Endothelial cell of umbilical vein (primary cell): ENCODE measurements at regions not wholly inside any gene's neighbourhood (a gene's known extent, or its start where the extent isn't known, plus 50 kb on each side); places are given as distances from the start of the nearest gene placed in this dataset.

ENCODE experiments used
- EZH2 ChIP-seq: IDR thresholded peaks from 2 replicates; pipeline ENCODE4 v1.6.1; 2012; ENCODE audit warnings: borderline replicate concordance, low read depth, mild to moderate bottlenecking, moderate library complexity, low read length, inconsistent platforms; ENCODE audit not compliant: severe bottlenecking
- GATA2 ChIP-seq: IDR thresholded peaks from 2 replicates; pipeline ENCODE4 v1.7.0; 2011; ENCODE audit warnings: low read depth, mild to moderate bottlenecking, moderate library complexity, mixed read lengths, low read length; ENCODE audit not compliant: insufficient read length, insufficient read depth
- JUN ChIP-seq: IDR thresholded peaks from 2 replicates; pipeline ENCODE4 v1.6.1; 2011; ENCODE audit warnings: borderline replicate concordance, low read depth; ENCODE audit not compliant: insufficient read length, insufficient read depth
- POLR2A ChIP-seq: IDR thresholded peaks from 2 replicates; pipeline ENCODE4 v1.6.1; 2012; ENCODE audit warnings: low read depth, mild to moderate bottlenecking, control low read depth, low read length
- POLR2AphosphoS5 ChIP-seq: IDR thresholded peaks from 2 replicates; pipeline ENCODE4 v1.6.1; 2012; ENCODE audit warnings: low read depth, mild to moderate bottlenecking, control low read depth, low read length, moderate library complexity; ENCODE audit not compliant: insufficient read depth
- TF ChIP-seq, protein P1 (sequence below): IDR thresholded peaks from 2 replicates; pipeline ENCODE4 v1.6.1; 2011; ENCODE audit not compliant: insufficient read depth, insufficient read length
- TF ChIP-seq, protein P2 (sequence below), 2 donors: IDR thresholded peaks; 1 replicate in 1 of 2; 2 replicates in 1 of 2; pipeline ENCODE4 v1.5.1; 2011; ENCODE audit warnings: low read length in 2 of 2, mild to moderate bottlenecking in 2 of 2, moderate library complexity in 2 of 2, control low read depth in 1 of 2, inconsistent platforms in 1 of 2, low read depth in 1 of 2; ENCODE audit not compliant: insufficient read depth in 1 of 2; ENCODE audit errors: extremely low read depth in 1 of 2

DNA sequence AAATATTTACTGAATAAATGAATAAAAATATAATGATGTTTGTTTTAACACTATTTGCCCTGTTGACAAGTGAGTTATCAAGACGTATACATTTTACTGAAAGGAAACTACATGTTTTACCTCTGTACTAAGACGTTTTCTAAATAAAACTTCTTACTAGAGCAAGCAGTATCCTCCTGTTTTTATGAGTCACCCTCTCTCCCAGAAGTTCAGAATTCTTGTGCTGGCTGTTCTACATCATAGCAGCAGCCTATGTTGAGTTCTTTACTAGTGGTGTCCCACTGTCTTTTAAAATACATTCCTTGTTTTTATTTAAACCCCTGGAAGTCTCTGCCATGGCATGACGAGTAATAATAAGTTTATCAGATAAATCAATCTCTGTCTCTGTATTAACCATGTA lies 297.4 kb downstream of the CALCRL start:
- TF ChIP-seq, protein P1, sequence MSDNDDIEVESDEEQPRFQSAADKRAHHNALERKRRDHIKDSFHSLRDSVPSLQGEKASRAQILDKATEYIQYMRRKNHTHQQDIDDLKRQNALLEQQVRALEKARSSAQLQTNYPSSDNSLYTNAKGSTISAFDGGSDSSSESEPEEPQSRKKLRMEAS, result no peak
- no peak for TF ChIP-seq POLR2A
- no peak for TF ChIP-seq JUN
- no peak for TF ChIP-seq POLR2AphosphoS5
- TF ChIP-seq, protein P2, sequence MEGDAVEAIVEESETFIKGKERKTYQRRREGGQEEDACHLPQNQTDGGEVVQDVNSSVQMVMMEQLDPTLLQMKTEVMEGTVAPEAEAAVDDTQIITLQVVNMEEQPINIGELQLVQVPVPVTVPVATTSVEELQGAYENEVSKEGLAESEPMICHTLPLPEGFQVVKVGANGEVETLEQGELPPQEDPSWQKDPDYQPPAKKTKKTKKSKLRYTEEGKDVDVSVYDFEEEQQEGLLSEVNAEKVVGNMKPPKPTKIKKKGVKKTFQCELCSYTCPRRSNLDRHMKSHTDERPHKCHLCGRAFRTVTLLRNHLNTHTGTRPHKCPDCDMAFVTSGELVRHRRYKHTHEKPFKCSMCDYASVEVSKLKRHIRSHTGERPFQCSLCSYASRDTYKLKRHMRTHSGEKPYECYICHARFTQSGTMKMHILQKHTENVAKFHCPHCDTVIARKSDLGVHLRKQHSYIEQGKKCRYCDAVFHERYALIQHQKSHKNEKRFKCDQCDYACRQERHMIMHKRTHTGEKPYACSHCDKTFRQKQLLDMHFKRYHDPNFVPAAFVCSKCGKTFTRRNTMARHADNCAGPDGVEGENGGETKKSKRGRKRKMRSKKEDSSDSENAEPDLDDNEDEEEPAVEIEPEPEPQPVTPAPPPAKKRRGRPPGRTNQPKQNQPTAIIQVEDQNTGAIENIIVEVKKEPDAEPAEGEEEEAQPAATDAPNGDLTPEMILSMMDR (IDR thresholded peaks at IDR 0.05; ENCODE audit: extremely low read depth in 1 of 2, insufficient read depth in 1 of 2, low read depth in 1 of 2, low read length in 2 of 2), result no peak
- no peak for TF ChIP-seq GATA2
- no peak for TF ChIP-seq EZH2
